ENCODE measurements at regions not wholly inside any gene's neighbourhood (a gene's known extent, or its start where the extent isn't known, plus 50 kb on each side); places are given as distances from the start of the nearest gene placed in this dataset.
A peak's percentile ranks its signal among the peaks of the same experiment; 100 is the strongest.

GRCh38 chr3:150107429-150108175 is 136.9 kb upstream of the PFN2 start (continued):
- TF ChIP-seq HMGXB4 (CRISPR knock-in tag; IDR thresholded peaks at IDR 0.05; ENCODE audit: borderline replicate concordance) (no peak), USF2 (IDR thresholded peaks at IDR 0.05) (no peak), TP53 (CRISPR knock-in tag; IDR thresholded peaks at IDR 0.05) (no peak), KDM1A (IDR thresholded peaks at IDR 0.05; ENCODE audit: low read depth) (no peak), E2F6 (IDR thresholded peaks at IDR 0.05; ENCODE audit: borderline replicate concordance, low read depth) (no peak), MAX (IDR thresholded peaks at IDR 0.05) (no peak)

GRCh38 chr3:150106740-150107428 is 136.2 kb upstream of the PFN2 start:
- Histone ChIP-seq H3K27ac (peak overlapping the region; percentile 12 to 65; a peak in 4 of 6 replicates), H3K4me1 (peaks cover 20% of the 10 kb centered on the region), H3K4me2 (peak overlapping the region; percentile 56), H3K9me3 (peaks cover under 1% of the 10 kb centered on the region; the same call in 1 of the 3 replicates), H3K4me3 (no peak overlapping the region)
- ChIA-PET CTCF (interaction anchor here (0.9 to 1.3 kb wide), 4 partner anchors 22 to 293 kb away, joined by 3 read pairs; no protein-coding TSS in a partner anchor), POLR2A (no interaction called here)
- DNase-seq (ENCODE audit: low read depth in 1 of 2, low spot score in 1 of 2) (peak; percentile 47 to 74), FAIRE-seq (no peak), ATAC-seq (peak; percentile 97)
- TF ChIP-seq JUN (IDR thresholded peaks at IDR 0.05) (peak in 1 of 2 experiments; percentile 65; a peak in 2 of 5 replicates), JUNB (IDR thresholded peaks at IDR 0.05) (peak; percentile 57), HMGXB4 (CRISPR knock-in tag; IDR thresholded peaks at IDR 0.05; ENCODE audit: borderline replicate concordance) (no peak), SMC3 (IDR thresholded peaks at IDR 0.05) (no peak), PHF8 (IDR thresholded peaks at IDR 0.05; ENCODE audit: borderline replicate concordance, low read depth) (no peak), HOXB5 (CRISPR knock-in tag; IDR thresholded peaks at IDR 0.05) (peak; percentile 58; the same call in 1 of the 2 replicates), EP300 (IDR thresholded peaks at IDR 0.05) (peak in 1 of 2 experiments; percentile 35; a peak in 1 of 5 replicates), MAFK (IDR thresholded peaks at IDR 0.05; ENCODE audit: partially characterized antibody) (peak; percentile 68), FOSL2 (IDR thresholded peaks at IDR 0.05) (peak; percentile 56; the same call in 1 of the 2 replicates), FOSL2 (CRISPR knock-in tag; IDR thresholded peaks at IDR 0.05) (peak; percentile 76), USF2 (IDR thresholded peaks at IDR 0.05) (no peak), GATA3 (IDR thresholded peaks at IDR 0.05; ENCODE audit: borderline replicate concordance) (peak; percentile 57; the same call in 1 of the 2 replicates)
- 7% methylated on average over 2 of the region's 2 CpGs for WGBS (ENCODE audit: missing lambda C conversion rate)

All from A549 (cell line).